ENCODE measurements at regions not wholly inside any gene's neighbourhood (a gene's known extent, or its start where the extent isn't known, plus 50 kb on each side); places are given as distances from the start of the nearest gene placed in this dataset.

GRCh38 chr14:54275997-54276725 lies 120.6 kb upstream of the CDKN3 start:
- no peak overlapping the region for H4K8ac ChIP-seq (ENCODE audit: low read depth in 2 of 2, low read length in 2 of 2)
- H3K27ac ChIP-seq (ENCODE audit: insufficient read depth, low read length): no peak overlapping the region
- H2BK20ac ChIP-seq (ENCODE audit: low read depth, low read length): no peak overlapping the region
- no peaks in the 10 kb centered on the region for H4K20me1 ChIP-seq (ENCODE audit: insufficient read depth, low read length)
- H2BK120ac ChIP-seq (ENCODE audit: low read depth, low read length): no peak overlapping the region
- H3K23ac ChIP-seq (ENCODE audit: low read depth, low read length): no peak overlapping the region
- H2AFZ ChIP-seq (replicated peaks; ENCODE audit: low read length, poor library complexity): no peak overlapping the region
- intact Hi-C loops (cut with micrococcal nuclease): no loop called here
- H3K36me3 ChIP-seq (ENCODE audit: control insufficient read depth, insufficient read depth, low read length): no peaks in the 10 kb centered on the region
- WGBS, 2 experiments (ENCODE audit: extremely low coverage in 2 of 2, insufficient read length in 1 of 2): no CpG with 5 or more reads among the region's 5 CpGs
- H2BK15ac ChIP-seq (ENCODE audit: low read depth, low read length): no peak overlapping the region
- ChIA-PET CTCF (no interaction called here), POLR2A (ENCODE audit: unreplicated experiment) (no interaction called here)
- H3K56ac ChIP-seq (ENCODE audit: extremely low read depth, insufficient read depth, low read length): no peak overlapping the region
- no peak for ATAC-seq (ENCODE audit: low read depth)
- H4K5ac ChIP-seq (ENCODE audit: low read depth, low read length): no peak overlapping the region
- no peak overlapping the region for H4K91ac ChIP-seq (ENCODE audit: insufficient read depth, low read depth, low read length)
- no peak overlapping the region for H3K9ac ChIP-seq (ENCODE audit: low read depth, low read length)
- H2AK5ac ChIP-seq (ENCODE audit: low read depth, low read length): no peak overlapping the region
- no peaks in the 10 kb centered on the region for H3K9me3 ChIP-seq (ENCODE audit: control insufficient read depth, insufficient read depth, low read length)
- no peak overlapping the region for H3K4ac ChIP-seq (ENCODE audit: low read depth, low read length)
- no peak overlapping the region for H2BK5ac ChIP-seq (ENCODE audit: low read depth, low read length, poor library complexity, severe bottlenecking)
- H2AK9ac ChIP-seq (replicated peaks; ENCODE audit: low read depth, low read length, poor library complexity): no peak overlapping the region
- H3K79me1 ChIP-seq (ENCODE audit: low read depth in 1 of 2, low read length in 2 of 2): no peaks in the 10 kb centered on the region
- TF ChIP-seq RCOR1 (IDR thresholded peaks at IDR 0.05; ENCODE audit: insufficient replicate concordance, low read length): no peak
- no peak for TF ChIP-seq POLR2A (IDR thresholded peaks at IDR 0.05; ENCODE audit: low read depth, low read length)
- no peak for TF ChIP-seq USF2 (IDR thresholded peaks at IDR 0.05; ENCODE audit: low read depth, low read length)
- TF ChIP-seq BHLHE40 (IDR thresholded peaks at IDR 0.05; ENCODE audit: low read depth, low read length): no peak
- TF ChIP-seq MAZ (IDR thresholded peaks at IDR 0.05; ENCODE audit: borderline replicate concordance, low read depth, low read length): no peak
- no peak for TF ChIP-seq NFE2L2 (IDR thresholded peaks at IDR 0.05; ENCODE audit: low read depth, low read length)
- BruUV-seq (replicated peaks): no TSS peak
- H3K14ac ChIP-seq (replicated peaks; ENCODE audit: low read depth, low read length): no peak overlapping the region
- dilution Hi-C loops (cut with HindIII; ENCODE audit: low sequenced_read_pairs, unreplicated experiment): no loop called here
- DNase-seq: no peak
- no peak overlapping the region for H3K18ac ChIP-seq (ENCODE audit: low read depth, low read length)
- in situ Hi-C loops (cut with MboI; ENCODE audit: low sequenced_read_pairs): no loop called here
- H3K27me3 ChIP-seq (ENCODE audit: control insufficient read depth, insufficient read depth, low read length): peaks cover 12% of the 10 kb centered on the region
- H3K4me2 ChIP-seq (ENCODE audit: low read depth, low read length): no peak overlapping the region
- H3K4me1 ChIP-seq (ENCODE audit: control insufficient read depth, insufficient read depth, low read length): no peaks in the 10 kb centered on the region
- no peaks in the 10 kb centered on the region for H3K9me1 ChIP-seq (ENCODE audit: insufficient read depth, low read length)
- no peak overlapping the region for H3K4me3 ChIP-seq (ENCODE audit: insufficient read depth, low read depth, low read length)
